ENCODE measurements at regions not wholly inside any gene's neighbourhood (a gene's known extent, or its start where the extent isn't known, plus 50 kb on each side); places are given as distances from the start of the nearest gene placed in this dataset.
"Not testable (repeated sequence)": the region's sequence is repeated elsewhere in the genome, so short reads cannot be mapped to it uniquely, and the experiment has no call there.

DNA sequence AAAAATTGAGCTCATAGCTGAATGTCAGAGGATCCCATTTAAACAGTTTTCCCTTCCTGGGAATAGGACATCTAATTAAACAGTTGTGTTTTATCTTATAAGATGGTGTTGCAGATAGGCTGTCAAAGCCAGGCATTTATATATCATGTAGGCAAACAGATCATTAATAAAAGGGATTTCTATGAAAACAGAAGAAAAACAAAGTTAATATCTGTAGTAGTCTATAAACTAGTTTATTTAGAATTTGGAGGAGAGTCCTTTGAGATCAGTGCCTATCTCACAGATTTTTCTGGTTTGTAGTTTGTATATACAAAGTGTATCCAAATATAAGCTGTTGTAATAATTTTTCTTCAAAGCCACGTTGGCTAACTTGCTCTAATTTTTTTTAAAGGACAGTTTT, 1738.2 kb upstream of the PIK3C3 start:
- no peak for DNase-seq
- no peak overlapping the region for H3K27ac Mint-ChIP-seq
- ATAC-seq, result no peak
- no peaks in the 10 kb centered on the region for H3K9me3 Mint-ChIP-seq
- H3K4me1 Mint-ChIP-seq, result no peaks in the 10 kb centered on the region
- no peaks in the 10 kb centered on the region for H3K27me3 Mint-ChIP-seq
- H3K4me3 Mint-ChIP-seq, result no peak overlapping the region

DNA sequence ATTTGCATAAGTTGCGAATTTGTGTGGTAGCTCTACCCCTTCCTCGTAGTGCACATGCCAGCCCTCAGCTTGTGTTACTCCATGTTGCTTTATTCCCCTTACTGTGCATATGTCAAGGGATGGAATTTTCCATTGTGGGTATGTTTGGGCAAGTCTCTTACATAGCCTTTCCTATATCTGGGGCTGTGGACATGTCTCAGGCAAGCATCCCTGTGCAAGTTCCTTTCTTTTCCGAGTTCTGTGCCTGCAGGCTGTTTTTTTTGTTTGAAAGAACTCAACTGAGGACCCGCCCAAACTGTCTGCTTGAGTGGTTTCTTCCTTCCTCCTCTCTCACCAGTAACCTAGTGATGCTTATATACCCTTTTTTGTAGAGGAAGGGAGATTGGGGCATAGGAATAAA, 1739.1 kb upstream of the PIK3C3 start:
- Mint-ChIP-seq H3K27me3 (no peaks in the 10 kb centered on the region), H3K4me3 (no peak overlapping the region), H3K27ac (no peak overlapping the region), H3K9me3 (peaks cover 4 to 7% of the 10 kb centered on the region in 2 donors), H3K4me1 (no peaks in the 10 kb centered on the region)
- ATAC-seq (no peak), DNase-seq (no peak)

DNA sequence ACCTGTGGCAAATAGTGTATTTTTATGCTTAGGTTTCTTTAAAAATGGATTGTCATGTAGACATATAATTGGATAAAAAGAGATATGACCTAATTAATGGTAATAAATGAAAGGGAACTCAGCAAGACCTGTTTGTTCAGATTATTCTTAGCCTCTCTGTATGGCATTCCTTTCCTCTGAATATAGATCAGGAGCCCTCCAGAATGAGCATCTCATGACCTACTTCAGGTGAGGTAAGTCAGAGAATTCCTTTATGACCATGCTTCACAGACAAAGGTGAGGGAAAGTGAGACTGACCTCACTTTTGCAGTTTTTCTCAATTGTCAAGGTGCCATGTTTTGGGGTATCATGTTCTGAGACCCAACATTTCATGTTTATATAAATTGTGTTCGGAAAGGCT, 1744.3 kb upstream of the PIK3C3 start:
- no peak for ATAC-seq
- H3K27me3 Mint-ChIP-seq, result no peaks in the 10 kb centered on the region
- H3K4me1 Mint-ChIP-seq, result no peaks in the 10 kb centered on the region
- H3K9me3 Mint-ChIP-seq, result peaks cover 4 to 7% of the 10 kb centered on the region in 2 donors
- no peak for DNase-seq
- no peak overlapping the region for H3K4me3 Mint-ChIP-seq
- H3K27ac Mint-ChIP-seq, result no peak overlapping the region

DNA sequence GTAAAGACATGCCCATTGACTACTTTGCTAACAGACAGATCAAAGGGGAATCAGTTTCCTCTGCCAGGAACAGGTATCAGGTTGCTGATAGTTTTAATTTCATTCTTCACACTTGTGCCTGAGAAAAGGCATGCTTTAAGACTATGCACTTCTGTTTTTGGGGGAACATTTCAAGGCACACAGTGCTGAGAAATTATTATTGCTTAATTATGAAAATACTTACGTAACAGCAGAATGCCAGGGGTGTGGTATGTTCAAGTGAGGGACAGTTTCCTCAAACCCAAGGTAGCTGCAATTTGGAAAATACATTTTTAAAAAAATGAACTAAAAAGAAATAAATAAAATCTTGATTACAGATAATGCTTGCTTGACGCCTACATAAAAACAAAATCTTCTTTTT, 1746.1 kb upstream of the PIK3C3 start:
- Mint-ChIP-seq H3K4me1 (no peaks in the 10 kb centered on the region), H3K27ac (no peak overlapping the region), H3K27me3 (no peaks in the 10 kb centered on the region), H3K9me3 (peaks cover 7 to 9% of the 10 kb centered on the region in 2 donors), H3K4me3 (no peak overlapping the region)
- no peak for ATAC-seq
- no peak for DNase-seq

DNA sequence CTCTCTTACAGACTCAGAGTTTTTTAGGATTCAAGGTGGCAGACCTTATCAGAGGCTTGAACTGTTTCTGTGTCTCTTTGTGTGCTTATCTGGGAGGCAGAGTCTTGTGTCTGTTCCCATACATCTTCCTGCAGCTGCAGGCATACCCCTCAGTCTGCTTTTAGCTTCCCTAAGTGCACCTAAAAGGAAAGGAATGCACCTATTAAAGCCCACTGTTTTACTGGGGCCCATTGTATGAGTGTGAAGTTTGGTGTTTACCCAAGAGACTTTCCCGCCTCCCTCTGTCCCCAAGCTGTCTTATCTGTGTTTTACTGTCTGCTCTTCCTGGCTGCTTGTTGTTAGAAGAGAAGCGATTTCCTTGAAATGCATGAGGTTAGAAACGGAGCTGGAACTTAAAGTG, 1757.3 kb upstream of the PIK3C3 start:
- Mint-ChIP-seq H3K4me3 (no peak overlapping the region), H3K4me1 (no peaks in the 10 kb centered on the region), H3K9me3 (peaks cover 5 to 7% of the 10 kb centered on the region in 2 donors), H3K27me3 (no peaks in the 10 kb centered on the region), H3K27ac (no peak overlapping the region)
- ATAC-seq (no peak), DNase-seq (no peak)

GRCh38 chr18:40186677-40187076, 1768.4 kb upstream of the PIK3C3 start:
- no peak overlapping the region for H3K4me3 Mint-ChIP-seq
- ATAC-seq, result no peak

DNA sequence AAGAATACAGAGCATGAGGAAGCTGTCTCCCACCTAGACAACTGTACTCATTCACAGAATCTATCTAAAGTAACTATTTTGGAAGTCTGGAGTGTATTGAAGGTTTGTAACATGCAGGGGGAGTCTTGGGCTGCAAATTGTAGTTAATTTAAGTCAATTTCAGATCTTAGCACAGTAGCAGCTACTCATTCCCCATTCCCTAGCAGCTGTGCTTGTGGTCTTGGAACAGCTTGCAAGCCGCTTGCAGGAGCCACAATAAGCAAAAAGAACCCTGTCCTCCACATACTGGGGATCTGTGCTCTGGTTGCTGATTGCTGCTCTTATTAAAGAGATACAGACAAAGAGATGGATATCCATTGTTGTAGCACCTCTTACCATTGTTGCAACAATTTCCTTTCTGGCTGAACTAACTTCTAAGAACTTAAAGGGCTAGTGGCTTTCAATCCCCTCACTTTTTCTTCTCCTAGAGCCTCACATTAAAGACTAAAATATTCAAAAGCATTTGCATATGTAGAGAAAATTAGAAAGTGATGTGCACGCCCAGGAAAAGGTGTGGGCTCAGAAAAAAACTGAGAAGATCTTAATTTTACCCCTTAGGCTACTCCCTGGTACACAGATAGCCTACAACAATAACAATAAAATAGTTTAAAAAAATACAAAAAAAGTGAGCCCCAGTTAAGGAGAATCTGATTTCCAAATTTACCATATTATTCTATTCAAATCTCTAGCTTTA, 1775.1 kb upstream of the PIK3C3 start:
- Mint-ChIP-seq H3K27me3 (no peaks in the 10 kb centered on the region), H3K27ac (no peak overlapping the region), H3K9me3 (peaks cover 3 to 8% of the 10 kb centered on the region in 2 donors), H3K4me3 (no peak overlapping the region), H3K4me1 (no peaks in the 10 kb centered on the region)
- ATAC-seq (no peak), DNase-seq (no peak)

More at GRCh38 chr18:40186677-40187076, 1768.4 kb upstream of the PIK3C3 start:
- no peak for DNase-seq
- peaks cover 0 to 7% of the 10 kb centered on the region in 2 donors for H3K9me3 Mint-ChIP-seq
- H3K27ac Mint-ChIP-seq, result no peak overlapping the region
- no peaks in the 10 kb centered on the region for H3K4me1 Mint-ChIP-seq
- no peaks in the 10 kb centered on the region for H3K27me3 Mint-ChIP-seq

- Mint-ChIP-seq H3K4me3 (no peak overlapping the region), H3K4me1 (no peaks in the 10 kb centered on the region), H3K27ac (no peak overlapping the region), H3K27me3 (no peaks in the 10 kb centered on the region), H3K9me3 (peaks cover 7 to 12% of the 10 kb centered on the region in 2 donors)
- ATAC-seq (no peak), DNase-seq (no peak)
These were observed 1787.0 kb upstream of the PIK3C3 start for GRCh38 chr18:40168026-40168425.

GRCh38 chr18:40163254-40163653, 1791.8 kb upstream of the PIK3C3 start:
- Mint-ChIP-seq H3K27ac (no peak overlapping the region), H3K27me3 (no peaks in the 10 kb centered on the region), H3K4me3 (no peak overlapping the region), H3K4me1 (no peaks in the 10 kb centered on the region), H3K9me3 (peaks cover 0 to 11% of the 10 kb centered on the region in 2 donors)
- DNase-seq (no peak), ATAC-seq (no peak)

- peaks cover 10 to 13% of the 10 kb centered on the region in 2 donors for H3K9me3 Mint-ChIP-seq
- no peaks in the 10 kb centered on the region for H3K27me3 Mint-ChIP-seq
- DNase-seq (no peak), ATAC-seq (no peak)
- H3K4me1 Mint-ChIP-seq, result no peaks in the 10 kb centered on the region
- H3K4me3 Mint-ChIP-seq, result no peak overlapping the region
- H3K27ac Mint-ChIP-seq, result no peak overlapping the region
These were observed 1794.7 kb upstream of the PIK3C3 start for GRCh38 chr18:40160361-40160760.

- DNase-seq (no peak), ATAC-seq (no peak)
- peaks cover 10 to 13% of the 10 kb centered on the region in 2 donors for H3K9me3 Mint-ChIP-seq
- no peak overlapping the region for H3K4me3 Mint-ChIP-seq
- no peak overlapping the region for H3K27ac Mint-ChIP-seq
- no peaks in the 10 kb centered on the region for H3K27me3 Mint-ChIP-seq
- no peaks in the 10 kb centered on the region for H3K4me1 Mint-ChIP-seq
These were observed 1795.7 kb upstream of the PIK3C3 start for GRCh38 chr18:40159141-40160017.

GRCh38 chr18:40157120-40157519, 1797.9 kb upstream of the PIK3C3 start:
- no peak for ATAC-seq
- Mint-ChIP-seq H3K4me1 (no peaks in the 10 kb centered on the region), H3K27ac (no peak overlapping the region), H3K9me3 (peaks cover 10 to 13% of the 10 kb centered on the region in 2 donors), H3K4me3 (no peak overlapping the region), H3K27me3 (no peaks in the 10 kb centered on the region)
- DNase-seq, result no peak

DNA sequence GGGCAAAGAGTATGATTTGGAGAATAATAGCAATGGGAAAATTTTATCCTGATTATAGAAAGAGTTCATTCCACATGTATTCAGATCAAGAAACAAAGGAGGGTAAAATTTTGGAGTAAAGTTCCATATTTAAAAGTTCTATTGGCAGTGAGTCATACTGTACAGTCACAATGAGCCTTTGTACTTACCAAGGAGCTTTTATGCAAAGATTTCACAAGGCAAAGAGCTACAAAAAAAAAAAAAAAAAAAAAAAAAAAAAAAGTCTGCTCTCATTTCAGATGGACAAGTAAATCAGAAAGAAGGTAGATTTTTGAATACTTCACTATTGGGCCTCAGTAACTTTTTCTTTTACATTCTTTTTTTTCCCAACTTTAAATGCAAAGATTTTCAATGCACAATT, 1802.2 kb upstream of the PIK3C3 start:
- DNase-seq (no peak), ATAC-seq (no peak)
- Mint-ChIP-seq H3K4me3 (no peak overlapping the region), H3K9me3 (peaks cover 11 to 16% of the 10 kb centered on the region in 2 donors), H3K27ac (no peak overlapping the region), H3K27me3 (no peaks in the 10 kb centered on the region), H3K4me1 (no peaks in the 10 kb centered on the region)

DNA sequence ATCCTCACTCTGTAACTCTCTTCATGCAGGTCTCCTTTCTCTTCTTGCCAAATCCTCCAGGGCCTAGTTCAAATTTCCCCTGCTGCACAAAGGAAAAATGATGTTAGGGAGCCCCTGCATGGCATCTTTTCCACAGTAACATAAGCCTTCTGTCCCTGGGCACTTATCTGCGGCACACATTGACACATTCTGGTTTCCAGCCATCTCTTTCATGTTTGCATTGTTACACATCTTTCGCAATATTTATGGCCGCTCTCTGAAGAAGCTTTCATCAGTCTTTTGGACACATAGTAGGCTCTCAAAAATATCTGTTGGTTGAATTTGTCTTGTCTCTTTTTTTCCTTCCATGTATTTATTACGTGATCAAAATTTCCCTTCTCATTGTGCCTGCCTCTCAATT, 1806.1 kb upstream of the PIK3C3 start:
- ATAC-seq (no peak), DNase-seq (no peak)
- peaks cover 6 to 7% of the 10 kb centered on the region in 2 donors for H3K9me3 Mint-ChIP-seq
- no peaks in the 10 kb centered on the region for H3K4me1 Mint-ChIP-seq
- H3K27me3 Mint-ChIP-seq, result no peaks in the 10 kb centered on the region
- no peak overlapping the region for H3K4me3 Mint-ChIP-seq
- H3K27ac Mint-ChIP-seq, result no peak overlapping the region

GRCh38 chr18:40133253-40133652, 1821.8 kb upstream of the PIK3C3 start:
- no peak for ATAC-seq
- no peak for DNase-seq
- no peaks in the 10 kb centered on the region for H3K27me3 Mint-ChIP-seq
- H3K9me3 Mint-ChIP-seq, result peaks cover 0 to 22% of the 10 kb centered on the region in 2 donors
- H3K4me3 Mint-ChIP-seq, result no peak overlapping the region
- no peak overlapping the region for H3K27ac Mint-ChIP-seq
- no peaks in the 10 kb centered on the region for H3K4me1 Mint-ChIP-seq

GRCh38 chr18:40132438-40132837, 1822.6 kb upstream of the PIK3C3 start:
- ATAC-seq, result not testable (repeated sequence)

More at GRCh38 chr18:40132438-40132837, 1822.6 kb upstream of the PIK3C3 start:
- not testable (repeated sequence) for DNase-seq, H3K4me1 Mint-ChIP-seq, H3K27me3 Mint-ChIP-seq, H3K4me3 Mint-ChIP-seq, H3K27ac Mint-ChIP-seq
- H3K9me3 Mint-ChIP-seq, result peaks cover 0 to 22% of the 10 kb centered on the region in 2 donors
